HG03521 (cell line): ENCODE measurements at regions not wholly inside any gene's neighbourhood (a gene's known extent, or its start where the extent isn't known, plus 50 kb on each side); places are given as distances from the start of the nearest gene placed in this dataset.

Experiments
- ATAC-seq: cut with Tn5 transposase; IDR thresholded peaks from one replicate; pipeline ENCODE4 v1.9.1; 2021; ENCODE audit warnings: mild to moderate bottlenecking, moderate library complexity; ENCODE audit not compliant: unreplicated experiment

- peak; percentile 45 for ATAC-seq
These were observed 280.7 kb downstream of the LMX1A start for GRCh38 chr1:165075725-165076370.

- no peak for ATAC-seq
These were observed 283.1 kb downstream of the LMX1A start for GRCh38 chr1:165073185-165074007.

- no peak for ATAC-seq
These were observed 285.8 kb downstream of the LMX1A start for GRCh38 chr1:165070675-165071074.

GRCh38 chr1:165069829-165070228 lies 286.7 kb downstream of the LMX1A start:
- no peak for ATAC-seq

GRCh38 chr1:165068741-165069140 lies 287.8 kb downstream of the LMX1A start:
- no peak for ATAC-seq

GRCh38 chr1:165067829-165068228 lies 288.7 kb downstream of the LMX1A start:
- no peak for ATAC-seq

- ATAC-seq = no peak
These were observed 293.1 kb downstream of the LMX1A start for GRCh38 chr1:165063181-165063965.

GRCh38 chr1:165062346-165062745 lies 294.2 kb downstream of the LMX1A start:
- no peak for ATAC-seq

GRCh38 chr1:165060285-165060793 lies 296.2 kb downstream of the LMX1A start:
- ATAC-seq = no peak

GRCh38 chr1:165057956-165058355 lies 298.6 kb downstream of the LMX1A start:
- no peak for ATAC-seq

GRCh38 chr1:165056914-165057313 lies 299.6 kb downstream of the LMX1A start:
- ATAC-seq = no peak

GRCh38 chr1:165055581-165055980 lies 300.9 kb downstream of the LMX1A start:
- no peak for ATAC-seq

GRCh38 chr1:165054627-165055026 lies 301.9 kb downstream of the LMX1A start:
- ATAC-seq = no peak

GRCh38 chr1:165053351-165053750 lies 303.2 kb downstream of the LMX1A start:
- ATAC-seq = no peak

- ATAC-seq = no peak
These were observed 303.6 kb downstream of the LMX1A start for GRCh38 chr1:165052936-165053335.

- ATAC-seq = no peak
These were observed 304.1 kb downstream of the LMX1A start for GRCh38 chr1:165052431-165052830.

- no peak for ATAC-seq
These were observed 306.3 kb downstream of the LMX1A start for GRCh38 chr1:165050246-165050645.

- ATAC-seq = no peak
These were observed 308.5 kb downstream of the LMX1A start for GRCh38 chr1:165047994-165048393.

GRCh38 chr1:165045902-165046301 lies 310.6 kb downstream of the LMX1A start:
- no peak for ATAC-seq

GRCh38 chr1:165040641-165041040 lies 315.9 kb downstream of the LMX1A start:
- no peak for ATAC-seq

GRCh38 chr1:165039996-165040395 lies 316.5 kb downstream of the LMX1A start:
- ATAC-seq = no peak
